CMK (cell line): ENCODE measurements at regions not wholly inside any gene's neighbourhood (a gene's known extent, or its start where the extent isn't known, plus 50 kb on each side); places are given as distances from the start of the nearest gene placed in this dataset.

ENCODE experiments used
- DNase-seq: peaks from one replicate; pipeline ENCODE4 v3.0.0-alpha.2; 2010; ENCODE audit warnings: low read depth

DNA sequence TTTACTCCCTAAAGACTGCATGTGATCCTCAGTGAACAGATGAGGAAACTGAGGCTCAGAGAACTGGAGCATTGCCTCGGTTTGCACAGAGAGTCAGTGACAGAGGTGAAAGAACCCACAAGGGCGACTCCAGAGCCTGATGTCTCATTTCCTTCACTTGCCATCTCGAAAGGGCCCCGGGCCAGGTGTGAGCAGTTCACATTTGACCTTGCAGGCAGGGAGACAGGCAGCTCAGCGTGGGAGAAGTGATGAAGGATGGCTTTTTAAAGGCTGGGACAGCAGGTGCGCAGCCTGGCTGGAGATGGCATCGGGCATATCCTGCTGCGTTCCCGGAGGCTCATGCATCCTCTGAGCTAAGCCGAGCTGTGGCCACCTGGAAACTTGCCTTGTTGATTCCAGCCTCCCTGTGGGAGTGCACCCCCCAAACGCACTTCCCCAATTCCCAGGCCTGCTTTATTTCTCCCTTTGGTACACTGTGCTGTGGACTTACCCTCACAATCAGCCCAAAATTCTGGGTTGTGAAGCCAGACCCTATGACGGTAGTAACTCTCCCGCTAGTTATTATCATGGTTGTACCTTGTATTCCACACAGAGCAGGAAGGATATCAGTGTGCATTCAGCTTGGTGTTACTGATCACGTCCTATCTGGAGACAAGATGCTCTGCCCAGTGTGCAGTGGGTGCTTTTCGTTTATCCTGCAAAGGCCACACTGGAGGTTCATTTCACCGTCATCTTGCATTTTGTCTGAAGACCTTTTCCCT, 753.2 kb upstream of the EEF2KMT start:
- no peak for DNase-seq

DNA sequence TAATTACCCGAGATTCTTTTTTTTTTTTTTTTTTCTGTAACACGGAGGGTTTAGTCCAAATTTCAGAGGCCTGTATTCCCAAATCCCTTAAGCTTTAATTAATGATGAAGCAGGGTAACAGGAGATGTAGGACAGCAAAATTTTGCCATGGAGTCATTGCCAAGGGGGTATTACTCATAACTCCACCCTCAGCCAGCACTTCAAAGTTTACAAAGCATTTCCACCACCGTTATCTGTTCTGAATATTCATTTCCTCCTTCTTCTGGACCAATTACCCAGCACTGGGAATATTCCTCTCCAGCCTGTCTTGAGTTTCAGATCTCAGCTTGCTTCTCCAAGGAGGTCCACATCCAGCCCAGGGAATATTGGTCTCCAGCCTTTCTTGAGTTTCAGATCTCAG, 747.5 kb upstream of the EEF2KMT start:
- DNase-seq, result no peak

DNA sequence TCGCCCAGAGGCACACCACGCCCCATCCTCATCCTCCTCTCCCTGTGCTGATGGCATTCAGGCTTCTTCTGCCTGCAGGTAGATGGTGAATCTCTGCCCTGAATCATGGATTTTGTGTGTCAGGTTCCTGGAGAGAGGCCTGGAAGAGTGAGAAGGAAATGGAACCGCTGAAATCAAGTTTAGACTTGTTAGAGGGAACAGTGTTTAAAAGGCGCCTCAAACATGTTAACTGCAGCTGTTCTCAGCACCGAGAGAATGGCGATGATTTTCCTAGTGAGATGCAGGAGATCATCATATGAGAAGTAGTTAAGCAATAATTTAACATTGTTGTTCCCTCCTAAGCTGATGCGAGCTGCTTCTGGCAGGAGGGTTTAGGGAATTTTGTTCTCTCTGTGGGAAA, 744.4 kb upstream of the EEF2KMT start:
- DNase-seq, result no peak

- no peak for DNase-seq
Observed at GRCh38 chr16:5838725-5839124, 741.1 kb upstream of the EEF2KMT start.

DNA sequence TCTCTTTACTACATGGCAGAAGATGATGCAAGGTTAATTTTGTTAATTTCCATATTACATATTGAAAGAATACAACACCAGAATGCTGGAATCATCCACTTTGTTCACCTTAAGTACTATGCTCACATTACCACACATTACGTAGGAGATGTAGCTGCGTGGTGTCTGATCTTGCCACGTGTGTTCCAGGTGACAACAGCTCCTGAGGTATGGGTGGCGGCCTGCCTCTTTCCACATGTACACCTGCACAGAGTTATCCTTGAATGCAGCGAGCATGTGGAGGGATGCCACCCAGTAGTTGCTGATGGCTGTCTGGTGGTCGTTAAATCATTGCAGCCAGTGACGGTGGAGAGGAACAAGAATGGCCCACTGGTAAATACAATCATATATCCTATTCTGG, 740.5 kb upstream of the EEF2KMT start:
- no peak for DNase-seq

DNA sequence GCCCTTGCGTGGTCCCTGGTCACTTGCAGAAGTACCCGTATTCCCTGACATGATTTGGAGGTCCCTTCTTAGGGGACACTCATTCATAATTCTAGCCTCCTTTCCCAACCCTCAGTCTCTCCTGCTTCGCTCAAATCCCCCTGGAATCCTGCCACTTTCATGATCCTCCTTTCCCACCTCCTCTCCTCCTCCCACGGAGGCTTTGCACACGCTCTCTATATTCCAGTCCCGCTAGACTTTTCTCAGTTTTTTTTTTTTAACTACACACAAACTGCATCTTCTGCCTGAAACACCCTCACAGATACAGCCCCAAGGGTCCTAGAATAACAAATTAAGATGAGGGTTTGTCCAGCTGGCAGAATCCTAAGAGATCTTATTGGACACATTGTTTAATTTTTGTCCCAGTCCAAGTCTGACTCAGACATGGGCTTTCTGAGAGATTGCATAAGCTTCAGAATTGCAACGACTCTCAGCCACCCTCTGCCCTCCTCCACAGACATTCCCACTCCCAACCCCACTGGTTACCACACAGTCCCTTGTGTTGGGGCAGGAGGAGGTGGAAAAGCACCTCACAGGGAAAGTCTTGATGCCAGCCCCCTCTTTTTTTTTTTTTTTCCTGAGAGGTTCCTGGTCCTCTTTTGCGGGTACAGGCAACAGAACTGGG, 739.5 kb upstream of the EEF2KMT start:
- no peak for DNase-seq

- no peak for DNase-seq
Observed at GRCh38 chr16:5835876-5836275, 738.3 kb upstream of the EEF2KMT start.

DNA sequence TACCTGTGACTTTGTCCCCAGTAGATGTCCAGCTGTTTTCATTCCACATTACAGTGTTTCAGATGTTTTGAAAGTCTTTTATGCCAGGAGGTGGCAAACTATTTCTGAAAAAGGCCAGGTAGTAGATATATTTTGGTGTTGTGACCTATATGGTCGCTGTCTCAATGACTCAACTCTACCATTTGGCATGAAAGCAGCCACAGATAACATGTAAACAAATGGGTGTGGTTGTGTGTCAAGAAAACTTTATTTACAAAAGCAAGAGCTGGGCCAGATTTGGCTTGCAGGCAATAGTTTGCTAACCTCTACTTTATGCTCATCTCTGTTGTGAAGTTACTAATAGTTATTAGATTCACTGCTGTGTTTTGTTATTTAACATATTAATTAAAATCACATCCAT, 728.7 kb upstream of the EEF2KMT start:
- no peak for DNase-seq

GRCh38 chr16:5820472-5820871, 722.9 kb upstream of the EEF2KMT start:
- no peak for DNase-seq

- no peak for DNase-seq
Observed at GRCh38 chr16:5815570-5816237, 718.1 kb upstream of the EEF2KMT start.

DNA sequence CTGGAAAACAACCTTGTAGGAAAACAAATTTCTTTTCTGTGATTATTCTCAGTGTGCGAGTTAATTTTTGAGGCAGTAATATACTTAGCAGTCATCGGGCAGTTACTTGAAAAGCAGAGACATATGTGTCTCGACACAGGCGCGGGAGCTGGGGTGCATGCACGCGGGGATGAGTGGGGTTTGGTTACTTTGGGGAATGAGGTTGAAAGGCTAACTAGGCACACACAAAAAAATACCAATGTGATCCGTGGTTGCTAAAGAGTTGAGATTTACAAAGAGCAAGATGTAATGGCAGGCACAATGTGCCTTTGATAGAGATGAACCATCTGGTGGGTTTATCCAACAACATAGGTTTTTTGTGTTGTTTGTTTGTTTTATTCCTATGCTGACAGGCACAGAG, 703.8 kb upstream of the EEF2KMT start:
- no peak for DNase-seq

DNA sequence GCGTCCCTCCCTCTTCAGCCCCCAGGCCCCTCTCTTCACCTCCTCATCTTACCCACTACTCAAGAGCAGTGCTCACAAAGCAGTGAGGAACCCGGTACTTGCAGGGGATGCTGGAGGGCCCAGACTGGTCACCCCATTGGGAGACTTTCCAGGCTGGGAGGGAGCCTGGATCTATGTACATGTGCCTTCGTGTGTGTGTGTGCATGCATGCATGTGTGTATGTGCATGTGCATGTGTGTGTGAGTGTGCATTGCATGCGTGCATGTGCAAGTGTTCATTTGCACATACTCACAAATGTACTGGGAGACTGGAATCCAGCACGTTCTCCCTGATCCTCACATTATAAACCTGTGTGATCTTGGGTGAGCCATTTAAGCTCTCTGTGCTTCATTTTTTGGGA, 696.0 kb upstream of the EEF2KMT start:
- no peak for DNase-seq

DNA sequence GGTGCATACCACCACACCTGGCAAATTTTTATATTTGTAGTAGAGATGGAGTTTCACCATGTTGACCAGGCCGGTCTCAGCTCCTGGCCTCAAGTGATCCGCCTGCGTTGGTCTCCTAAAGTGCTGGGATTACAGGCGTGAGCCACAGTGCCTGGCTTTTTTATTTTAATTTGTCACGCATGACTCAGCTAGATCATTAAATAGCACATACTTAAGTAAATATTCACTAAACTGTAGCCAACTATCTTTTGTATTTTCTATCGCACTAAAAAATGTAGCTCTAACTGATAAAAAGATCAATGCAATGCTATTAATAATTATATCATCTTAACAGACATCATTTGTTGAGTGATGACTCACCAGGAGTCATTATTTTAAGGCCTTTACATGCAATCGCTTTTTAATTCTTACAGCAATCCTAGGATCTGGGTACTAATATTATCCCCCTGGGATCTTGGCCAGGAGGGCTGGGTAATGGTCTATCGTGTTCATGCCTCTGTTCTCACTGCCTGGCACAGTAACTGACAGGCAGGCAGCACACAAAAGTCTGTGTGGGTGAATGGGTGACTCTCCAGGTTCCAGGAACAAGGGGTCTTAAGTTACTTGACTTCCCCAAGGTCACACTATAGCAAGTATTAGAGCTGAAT, 693.5 kb upstream of the EEF2KMT start:
- no peak for DNase-seq

GRCh38 chr16:5790512-5790911, 692.9 kb upstream of the EEF2KMT start:
- DNase-seq, result no peak

- no peak for DNase-seq
Observed at GRCh38 chr16:5789033-5789432, 691.4 kb upstream of the EEF2KMT start.

GRCh38 chr16:5781436-5781835, 683.8 kb upstream of the EEF2KMT start:
- no peak for DNase-seq

GRCh38 chr16:5776876-5777275, 679.3 kb upstream of the EEF2KMT start:
- no peak for DNase-seq

- no peak for DNase-seq
Observed at GRCh38 chr16:5775916-5776315, 678.3 kb upstream of the EEF2KMT start.

DNA sequence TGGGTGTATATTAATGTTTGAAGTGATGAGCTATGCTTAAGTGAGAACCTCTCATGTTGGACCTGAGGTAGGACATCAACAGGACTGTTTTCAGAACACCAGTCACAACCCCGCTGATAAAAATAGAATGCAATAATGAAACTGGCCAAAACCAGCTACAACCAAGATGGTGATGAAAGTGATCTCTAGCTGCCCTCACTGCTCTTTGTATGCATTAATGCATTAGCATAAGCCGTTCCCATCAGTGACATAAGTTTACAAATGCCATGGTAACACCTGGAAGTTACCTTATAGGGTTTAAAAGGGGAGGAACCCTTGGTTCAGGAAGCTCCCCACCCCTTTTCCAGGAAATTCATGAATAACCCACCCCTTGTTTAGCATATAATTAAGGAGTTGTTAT, 672.5 kb upstream of the EEF2KMT start:
- DNase-seq, result no peak

DNA sequence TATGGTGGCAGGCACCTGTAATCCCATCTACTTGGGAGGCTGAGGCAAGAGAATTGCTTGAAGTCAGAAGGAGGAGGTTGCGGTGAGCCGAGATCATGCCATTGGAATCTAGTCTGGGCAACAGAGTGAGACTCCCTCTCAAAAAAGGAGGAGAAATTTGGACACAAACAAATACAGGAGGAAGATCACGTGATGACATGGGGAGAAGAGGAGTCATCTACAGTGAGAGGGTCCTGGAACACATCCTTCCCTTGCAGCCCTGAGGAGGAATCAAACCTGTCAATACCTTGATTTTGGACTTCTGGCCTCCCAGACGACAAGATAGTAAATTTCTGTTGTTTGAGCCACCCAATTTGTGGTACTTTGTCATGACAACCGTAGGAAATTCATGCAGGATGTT, 671.9 kb upstream of the EEF2KMT start:
- DNase-seq, result no peak

- DNase-seq, result no peak
Observed at GRCh38 chr16:5768445-5768844, 670.9 kb upstream of the EEF2KMT start.

DNA sequence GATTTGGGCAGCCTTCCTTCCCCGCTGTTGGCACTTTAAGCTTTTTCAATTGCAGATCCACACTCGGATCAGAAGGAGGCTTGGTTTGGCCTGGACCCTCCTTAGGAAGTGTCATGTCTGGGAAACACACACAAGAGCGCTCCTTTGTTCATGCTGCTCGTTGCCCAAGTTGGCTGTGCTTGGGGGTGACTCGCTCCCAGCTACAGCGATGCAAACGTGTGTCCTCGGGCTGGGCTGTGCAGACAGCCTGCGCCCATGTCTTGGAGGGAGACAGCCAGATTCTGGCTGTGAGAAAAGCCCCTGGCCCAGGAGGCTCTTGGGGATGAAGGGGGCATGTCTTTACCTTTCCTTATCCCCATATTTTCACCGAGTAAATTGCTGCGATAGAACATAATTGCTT, 665.6 kb upstream of the EEF2KMT start:
- no peak for DNase-seq

- no peak for DNase-seq
Observed at GRCh38 chr16:5762362-5762761, 664.8 kb upstream of the EEF2KMT start.
